ENCODE measurements at regions not wholly inside any gene's neighbourhood (a gene's known extent, or its start where the extent isn't known, plus 50 kb on each side); places are given as distances from the start of the nearest gene placed in this dataset.
"Not testable (repeated sequence)": the region's sequence is repeated elsewhere in the genome, so short reads cannot be mapped to it uniquely, and the experiment has no call there.

GRCh38 chr3:72523429-72524151 lies 324.7 kb downstream of the SHQ1 start:
- no peak for FAIRE-seq

GRCh38 chr3:72520690-72521308 lies 327.4 kb downstream of the SHQ1 start:
- FAIRE-seq, result no peak

GRCh38 chr3:72519946-72520604 lies 328.2 kb downstream of the SHQ1 start:
- no peak for FAIRE-seq

GRCh38 chr3:72517921-72518424 lies 330.3 kb downstream of the SHQ1 start:
- no peak for FAIRE-seq

- FAIRE-seq, result no peak
These were observed 330.9 kb downstream of the SHQ1 start for GRCh38 chr3:72517336-72517735.

GRCh38 chr3:72516361-72516760 lies 331.9 kb downstream of the SHQ1 start:
- FAIRE-seq, result no peak

GRCh38 chr3:72515941-72516340 lies 332.3 kb downstream of the SHQ1 start:
- FAIRE-seq, result no peak

GRCh38 chr3:72515281-72515680 lies 333.0 kb downstream of the SHQ1 start:
- FAIRE-seq, result no peak

GRCh38 chr3:72510247-72510646 lies 338.0 kb downstream of the SHQ1 start:
- FAIRE-seq, result no peak

GRCh38 chr3:72505539-72506405 lies 342.5 kb downstream of the SHQ1 start:
- no peak for FAIRE-seq

- FAIRE-seq, result not testable (repeated sequence)
These were observed 350.7 kb downstream of the SHQ1 start for GRCh38 chr3:72497501-72497900.

- no peak for FAIRE-seq
These were observed 352.1 kb downstream of the SHQ1 start for GRCh38 chr3:72496051-72496670.

- no peak for FAIRE-seq
These were observed 353.6 kb downstream of the SHQ1 start for GRCh38 chr3:72494626-72495025.

GRCh38 chr3:72494130-72494529 lies 354.1 kb downstream of the SHQ1 start:
- no peak for FAIRE-seq

GRCh38 chr3:72492240-72492639 lies 356.0 kb downstream of the SHQ1 start:
- FAIRE-seq, result no peak

- no peak for FAIRE-seq
These were observed 357.4 kb downstream of the SHQ1 start for GRCh38 chr3:72490688-72491435.

GRCh38 chr3:72489901-72490300 lies 358.3 kb downstream of the SHQ1 start:
- no peak for FAIRE-seq

GRCh38 chr3:72488738-72489035 lies 359.6 kb downstream of the SHQ1 start:
- FAIRE-seq, result no peak

- no peak for FAIRE-seq
These were observed 360.1 kb downstream of the SHQ1 start for GRCh38 chr3:72487946-72488737.

GRCh38 chr3:72487078-72487765 lies 361.0 kb downstream of the SHQ1 start:
- FAIRE-seq, result no peak
